Endothelial cell of umbilical vein (primary cell): ENCODE measurements at regions not wholly inside any gene's neighbourhood (a gene's known extent, or its start where the extent isn't known, plus 50 kb on each side); places are given as distances from the start of the nearest gene placed in this dataset.

Experiments used
- CTCF ChIP-seq, 2 donors: IDR thresholded peaks; 1 replicate in 1 of 2; 2 replicates in 1 of 2; pipeline ENCODE4 v1.5.1; 2011; ENCODE audit warnings: low read length in 2 of 2, mild to moderate bottlenecking in 2 of 2, moderate library complexity in 2 of 2, control low read depth in 1 of 2, inconsistent platforms in 1 of 2, low read depth in 1 of 2; ENCODE audit not compliant: insufficient read depth in 1 of 2; ENCODE audit errors: extremely low read depth in 1 of 2
- EZH2 ChIP-seq: IDR thresholded peaks from 2 replicates; pipeline ENCODE4 v1.6.1; 2012; ENCODE audit warnings: borderline replicate concordance, low read depth, mild to moderate bottlenecking, moderate library complexity, low read length, inconsistent platforms; ENCODE audit not compliant: severe bottlenecking
- GATA2 ChIP-seq: IDR thresholded peaks from 2 replicates; pipeline ENCODE4 v1.7.0; 2011; ENCODE audit warnings: low read depth, mild to moderate bottlenecking, moderate library complexity, mixed read lengths, low read length; ENCODE audit not compliant: insufficient read length, insufficient read depth
- MAX ChIP-seq: IDR thresholded peaks from 2 replicates; pipeline ENCODE4 v1.6.1; 2011; ENCODE audit not compliant: insufficient read depth, insufficient read length
- POLR2A ChIP-seq: IDR thresholded peaks from 2 replicates; pipeline ENCODE4 v1.6.1; 2012; ENCODE audit warnings: low read depth, mild to moderate bottlenecking, control low read depth, low read length
- POLR2AphosphoS5 ChIP-seq: IDR thresholded peaks from 2 replicates; pipeline ENCODE4 v1.6.1; 2012; ENCODE audit warnings: low read depth, mild to moderate bottlenecking, control low read depth, low read length, moderate library complexity; ENCODE audit not compliant: insufficient read depth

GRCh38 chr16:27644165-27644564 is 94.2 kb downstream of the KATNIP start:
- no peak for TF ChIP-seq POLR2A
- no peak for TF ChIP-seq CTCF (IDR thresholded peaks at IDR 0.05; ENCODE audit: extremely low read depth in 1 of 2, insufficient read depth in 1 of 2, low read depth in 1 of 2, low read length in 2 of 2)
- TF ChIP-seq POLR2AphosphoS5, result no peak
- no peak for TF ChIP-seq EZH2
- no peak for TF ChIP-seq GATA2
- TF ChIP-seq MAX, result no peak
